AML-193 (cell line): ENCODE measurements at regions not wholly inside any gene's neighbourhood (a gene's known extent, or its start where the extent isn't known, plus 50 kb on each side); places are given as distances from the start of the nearest gene placed in this dataset.

Experiments
- DNase-seq, 2 experiments: peaks; one replicate each; lab custom pipeline; 2025; lab: John Stamatoyannopoulos, UW

DNA sequence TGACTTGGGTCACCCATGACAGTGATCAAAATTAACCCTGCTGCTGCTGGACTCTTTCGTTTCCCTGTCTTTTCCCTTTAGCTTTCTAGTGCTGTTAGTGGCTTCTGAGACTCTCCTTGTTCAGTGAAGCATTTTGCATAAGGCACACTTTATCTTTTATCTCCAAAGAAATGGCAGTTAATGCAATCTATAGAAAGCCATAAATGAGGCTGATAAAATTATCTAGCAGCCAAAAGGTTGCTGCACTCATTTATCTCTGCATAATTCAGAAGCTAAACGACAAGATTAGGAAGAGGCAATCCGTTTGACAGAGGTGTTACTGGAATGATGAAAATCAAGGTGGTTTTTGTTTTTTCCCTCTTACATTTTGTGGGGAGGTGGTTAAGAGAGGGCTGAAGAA is 1109.5 kb upstream of the EEF2KMT start:
- DNase-seq, result no peak

- DNase-seq, result no peak
Observed at GRCh38 chr16:6206080-6206479, 1108.5 kb upstream of the EEF2KMT start.

GRCh38 chr16:6204945-6205344 is 1107.3 kb upstream of the EEF2KMT start:
- no peak for DNase-seq

GRCh38 chr16:6200861-6201260 is 1103.3 kb upstream of the EEF2KMT start:
- no peak for DNase-seq

DNA sequence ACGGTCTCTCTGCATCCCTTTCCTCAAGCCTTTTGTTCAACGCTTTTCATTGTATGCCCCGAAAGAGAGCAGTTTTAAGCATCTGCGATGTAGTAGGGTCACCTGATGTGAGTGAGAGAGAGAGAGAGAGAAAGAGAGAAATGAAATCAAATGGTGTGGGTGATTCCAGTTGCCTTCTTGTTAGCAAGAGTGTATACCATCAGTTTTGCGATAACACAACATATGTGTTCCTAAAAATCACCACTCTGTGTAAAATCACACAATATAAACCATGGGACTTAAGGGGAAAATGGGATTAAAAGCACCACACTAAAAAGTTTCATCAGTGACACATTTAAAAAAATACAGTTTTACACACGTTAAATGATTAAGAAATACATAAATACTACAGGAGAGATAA is 1102.7 kb upstream of the EEF2KMT start:
- DNase-seq, result no peak

GRCh38 chr16:6195966-6196365 is 1098.4 kb upstream of the EEF2KMT start:
- DNase-seq, result no peak

- no peak for DNase-seq
Observed at GRCh38 chr16:6193718-6194117, 1096.1 kb upstream of the EEF2KMT start.

DNA sequence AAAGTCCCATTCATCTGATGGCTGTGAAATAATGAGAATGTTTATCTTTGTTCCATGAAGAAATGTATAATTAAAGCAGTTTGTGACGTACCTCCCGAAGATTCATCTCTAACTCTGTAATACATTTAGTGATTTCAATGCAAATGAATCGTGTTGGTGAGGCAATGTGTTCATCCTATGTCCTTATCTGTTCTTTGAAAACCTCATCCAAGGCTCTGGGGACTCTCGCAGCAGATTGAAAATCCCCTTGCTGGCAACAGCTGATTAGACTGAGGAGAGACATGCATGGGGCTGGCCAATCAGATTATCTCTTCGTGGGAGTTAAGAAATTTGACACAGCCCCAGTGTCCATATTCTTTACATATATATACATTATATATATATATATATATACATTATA is 1095.4 kb upstream of the EEF2KMT start:
- no peak for DNase-seq

- no peak for DNase-seq
Observed at GRCh38 chr16:6192532-6192931, 1094.9 kb upstream of the EEF2KMT start.

- DNase-seq, result no peak
Observed at GRCh38 chr16:6190776-6191175, 1093.2 kb upstream of the EEF2KMT start.

- DNase-seq, result no peak
Observed at GRCh38 chr16:6189216-6189615, 1091.6 kb upstream of the EEF2KMT start.

DNA sequence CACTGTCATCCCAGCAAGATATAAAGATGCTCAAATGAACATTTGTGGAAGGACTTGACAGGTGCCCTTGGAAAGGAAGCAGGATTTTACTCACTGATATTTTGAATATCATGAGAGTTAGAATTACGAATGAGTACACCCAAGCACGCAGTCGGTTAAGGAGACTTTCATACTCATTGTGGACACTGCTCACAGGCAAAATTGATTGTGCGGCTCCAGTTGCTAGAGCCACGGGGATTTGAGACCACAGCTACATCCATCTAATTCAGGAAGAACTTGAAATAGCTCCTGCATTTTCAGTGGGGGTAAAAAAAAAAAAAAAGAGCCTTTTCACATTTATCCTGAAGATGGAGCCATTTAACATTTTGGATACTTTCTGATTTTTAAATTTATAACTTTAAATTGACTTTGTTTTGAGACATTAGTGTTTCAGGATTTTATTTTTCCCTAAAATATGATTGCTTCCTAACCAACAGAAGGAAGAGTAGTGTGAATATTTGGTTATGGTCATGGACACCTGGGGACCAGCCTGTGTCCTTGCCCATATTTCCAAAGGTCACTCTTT is 1080.1 kb upstream of the EEF2KMT start:
- DNase-seq, result no peak

DNA sequence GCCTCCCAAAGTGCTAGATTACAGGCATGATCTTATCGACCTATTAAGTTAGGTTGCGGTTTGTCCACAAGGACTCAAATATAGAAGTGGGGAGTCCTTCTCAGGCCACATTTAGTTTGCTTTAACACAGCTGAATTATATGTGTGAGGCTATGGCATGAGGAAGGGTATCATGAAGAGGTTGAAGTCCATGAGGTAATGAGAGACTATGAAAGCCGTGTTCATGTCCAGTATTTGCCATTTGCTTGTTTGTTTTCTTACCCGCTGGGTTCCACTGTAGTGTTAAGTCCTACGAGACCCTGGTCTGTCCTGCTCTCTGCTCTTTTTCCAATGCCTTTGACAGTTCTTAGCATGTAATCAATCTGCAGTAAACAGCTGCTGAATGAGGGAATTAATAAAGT is 1072.4 kb upstream of the EEF2KMT start:
- DNase-seq, result no peak

- no peak for DNase-seq
Observed at GRCh38 chr16:6165330-6165979, 1067.9 kb upstream of the EEF2KMT start.

DNA sequence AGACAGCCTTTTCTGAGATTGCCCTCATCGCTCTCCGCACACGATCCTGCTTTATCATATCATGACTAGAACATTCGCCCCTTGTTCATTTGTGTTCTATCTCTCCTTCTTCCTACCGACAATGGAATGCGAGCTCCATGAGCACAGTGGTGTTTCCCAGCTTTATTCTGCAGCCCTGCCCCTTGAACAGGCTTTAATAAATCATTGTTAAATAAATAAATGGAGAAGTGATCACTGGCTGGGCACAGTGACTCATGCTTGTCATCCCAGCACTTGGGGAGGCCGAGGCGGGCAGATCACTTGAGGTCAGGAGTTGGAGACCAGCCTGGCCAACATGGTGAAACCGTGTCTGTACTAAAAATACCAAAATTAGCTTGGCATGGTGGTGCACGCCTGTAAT is 1063.3 kb upstream of the EEF2KMT start:
- no peak for DNase-seq

- no peak for DNase-seq
Observed at GRCh38 chr16:6160303-6160702, 1062.7 kb upstream of the EEF2KMT start.

DNA sequence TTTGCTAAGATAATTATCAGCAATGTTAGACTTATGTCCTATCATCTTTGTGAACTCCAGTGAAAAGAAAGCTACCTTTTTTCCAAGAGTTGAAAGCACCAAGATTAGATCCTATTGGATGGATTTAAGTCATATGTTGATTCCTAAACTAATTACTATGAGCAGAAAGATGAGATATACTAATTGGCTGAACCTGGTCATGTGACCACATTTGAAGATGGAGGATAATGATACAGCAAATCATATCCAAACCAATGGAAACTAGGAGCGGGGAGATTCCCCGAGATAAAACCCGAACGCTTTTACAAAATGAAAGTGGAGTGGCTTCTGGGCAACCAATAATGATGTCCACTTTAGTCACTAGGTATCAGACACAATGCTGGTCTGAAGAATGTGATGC is 1060.2 kb upstream of the EEF2KMT start:
- no peak for DNase-seq

- no peak for DNase-seq
Observed at GRCh38 chr16:6155271-6155670, 1057.7 kb upstream of the EEF2KMT start.

DNA sequence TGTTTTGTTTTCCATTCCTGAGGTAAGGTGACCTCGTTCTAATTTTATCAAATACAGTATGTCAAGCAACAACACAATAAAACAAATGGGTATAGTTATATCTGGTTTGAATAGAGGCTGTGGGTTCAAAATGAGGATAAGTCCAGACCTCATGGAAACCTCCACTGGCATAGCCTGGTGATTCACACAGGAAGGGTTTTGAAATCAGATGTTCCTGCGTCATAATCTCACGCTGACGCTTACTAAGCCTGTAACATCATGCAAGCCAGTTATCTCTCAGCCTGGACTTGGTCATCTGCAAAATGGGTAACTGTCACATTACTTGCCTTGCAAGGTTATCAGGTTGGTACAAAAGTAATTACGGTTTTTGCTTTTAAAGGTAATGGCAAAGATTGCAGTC is 1056.3 kb upstream of the EEF2KMT start:
- DNase-seq, result no peak

GRCh38 chr16:6149031-6149430 is 1051.4 kb upstream of the EEF2KMT start:
- DNase-seq, result no peak

- no peak for DNase-seq
Observed at GRCh38 chr16:6148361-6148760, 1050.8 kb upstream of the EEF2KMT start.

DNA sequence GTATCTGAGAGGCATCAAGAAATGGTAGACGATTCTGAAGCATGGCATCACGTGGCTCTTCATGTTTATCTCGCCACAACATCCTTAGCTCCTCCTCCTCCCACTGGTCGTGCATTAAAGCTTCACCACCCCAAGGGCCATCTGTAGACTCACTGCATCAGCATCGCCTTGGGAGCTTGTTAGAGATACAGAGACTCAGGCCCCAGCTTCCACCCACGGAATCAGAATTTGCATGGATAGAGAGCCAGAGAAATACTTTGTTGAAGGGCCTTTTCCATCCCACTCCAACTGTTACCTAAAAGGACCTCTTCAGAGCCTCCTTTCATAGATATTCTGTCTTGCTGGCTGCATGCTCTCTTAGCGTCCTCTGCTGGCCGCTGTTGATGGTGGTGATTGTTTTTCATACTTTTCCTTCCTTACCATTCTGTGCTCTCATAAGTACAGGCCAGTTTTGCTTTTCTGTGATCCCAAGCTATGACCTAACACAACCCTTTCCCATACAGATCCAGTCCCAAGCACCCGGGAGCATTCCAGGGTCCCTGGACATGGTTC is 1049.4 kb upstream of the EEF2KMT start:
- DNase-seq, result no peak

DNA sequence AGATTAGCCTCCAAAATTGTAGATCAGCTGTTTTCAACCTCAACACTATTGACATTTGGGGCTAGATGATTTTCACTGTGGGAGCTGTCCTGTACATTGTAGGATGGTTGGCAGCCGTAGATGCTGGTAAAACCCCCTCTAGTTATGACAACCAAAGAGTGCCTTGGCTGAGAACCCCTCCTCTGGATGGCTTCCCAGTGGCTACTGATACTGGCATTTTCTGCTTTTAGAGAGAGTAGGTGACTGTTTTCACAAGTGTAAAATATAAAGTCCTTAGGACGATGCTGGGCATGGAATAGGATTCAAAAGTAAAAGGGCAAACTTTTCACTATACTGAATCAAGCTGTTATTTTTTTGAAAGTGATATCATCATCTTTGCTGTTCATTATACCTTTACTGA is 1048.8 kb upstream of the EEF2KMT start:
- DNase-seq, result no peak

- DNase-seq, result no peak
Observed at GRCh38 chr16:6144463-6144862, 1046.9 kb upstream of the EEF2KMT start.
